ENCODE measurements at regions not wholly inside any gene's neighbourhood (a gene's known extent, or its start where the extent isn't known, plus 50 kb on each side); places are given as distances from the start of the nearest gene placed in this dataset.

DNA sequence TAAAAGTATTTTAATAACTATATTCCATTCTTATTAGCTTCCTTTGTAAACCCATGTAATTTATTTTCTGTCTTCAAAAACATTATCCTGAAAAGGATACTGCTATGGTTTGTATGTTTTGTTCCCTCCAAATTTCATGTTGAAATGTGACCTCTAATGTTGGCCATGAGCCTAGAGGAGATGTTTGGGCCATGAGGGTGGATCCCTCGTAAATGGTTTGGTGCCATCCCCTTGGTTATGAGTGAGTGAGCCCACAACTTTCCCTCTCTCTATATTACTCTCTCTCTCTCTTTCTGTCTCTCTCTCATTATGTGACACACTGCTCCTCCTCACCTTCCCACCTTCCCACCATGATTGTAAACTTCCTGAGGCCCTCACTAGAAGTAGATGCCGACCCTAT, 357.7 kb downstream of the MFSD1 start:
- no peak for TF ChIP-seq OSR1 (CRISPR knock-in tag; IDR thresholded peaks at IDR 0.05)
- no peak for TF ChIP-seq CSRNP3 (CRISPR knock-in tag; IDR thresholded peaks at IDR 0.05)
- TF ChIP-seq BACH2 (CRISPR knock-in tag; IDR thresholded peaks at IDR 0.05; ENCODE audit: borderline replicate concordance), result no peak
- TF ChIP-seq CSDC2 (CRISPR knock-in tag; IDR thresholded peaks at IDR 0.05), result no peak
- no peak for TF ChIP-seq TSHZ2 (CRISPR knock-in tag; IDR thresholded peaks at IDR 0.05)
- no peak for TF ChIP-seq PPARA (CRISPR knock-in tag; IDR thresholded peaks at IDR 0.05; ENCODE audit: borderline replicate concordance)
- no peak for TF ChIP-seq SNAI2 (CRISPR knock-in tag; IDR thresholded peaks at IDR 0.05)
- no peak for TF ChIP-seq ZNF70 (CRISPR knock-in tag; IDR thresholded peaks at IDR 0.05)
- no peak for TF ChIP-seq PATZ1 (CRISPR knock-in tag; IDR thresholded peaks at IDR 0.05; ENCODE audit: borderline replicate concordance)
- no peak for ATAC-seq

GRCh38 chr3:159163656-159164055, 361.8 kb downstream of the MFSD1 start:
- no peak for ATAC-seq

GRCh38 chr3:159165961-159166360, 364.1 kb downstream of the MFSD1 start:
- ATAC-seq, result no peak; the same call in 2 of the 3 replicates
- TF ChIP-seq ZNF565 (CRISPR knock-in tag; conservative IDR thresholded peaks at IDR 0.05; ENCODE audit: low read depth) (no peak), CSDC2 (CRISPR knock-in tag; IDR thresholded peaks at IDR 0.05) (no peak), ISL1 (CRISPR knock-in tag; IDR thresholded peaks at IDR 0.05) (no peak), PATZ1 (CRISPR knock-in tag; IDR thresholded peaks at IDR 0.05; ENCODE audit: borderline replicate concordance) (no peak), ZNF70 (CRISPR knock-in tag; IDR thresholded peaks at IDR 0.05) (no peak), TSHZ2 (CRISPR knock-in tag; IDR thresholded peaks at IDR 0.05) (no peak), OSR1 (CRISPR knock-in tag; IDR thresholded peaks at IDR 0.05) (no peak), TOX (CRISPR knock-in tag; IDR thresholded peaks at IDR 0.05; ENCODE audit: borderline replicate concordance) (no peak), BACH2 (CRISPR knock-in tag; IDR thresholded peaks at IDR 0.05; ENCODE audit: borderline replicate concordance) (no peak), CREB5 (CRISPR knock-in tag; IDR thresholded peaks at IDR 0.05; ENCODE audit: low read depth) (no peak)

More at GRCh38 chr3:159163656-159164055, 361.8 kb downstream of the MFSD1 start:
- TF ChIP-seq ZFP30 (CRISPR knock-in tag; IDR thresholded peaks at IDR 0.05), result no peak
- TF ChIP-seq TOX (CRISPR knock-in tag; IDR thresholded peaks at IDR 0.05; ENCODE audit: borderline replicate concordance), result no peak
- TF ChIP-seq OSR1 (CRISPR knock-in tag; IDR thresholded peaks at IDR 0.05), result no peak
- no peak for TF ChIP-seq SNAI2 (CRISPR knock-in tag; IDR thresholded peaks at IDR 0.05)
- TF ChIP-seq CSRNP3 (CRISPR knock-in tag; IDR thresholded peaks at IDR 0.05), result no peak
- no peak for TF ChIP-seq RARB (CRISPR knock-in tag; IDR thresholded peaks at IDR 0.05)
- no peak for TF ChIP-seq GLIS3 (CRISPR knock-in tag; IDR thresholded peaks at IDR 0.05)
- TF ChIP-seq CREB5 (CRISPR knock-in tag; IDR thresholded peaks at IDR 0.05; ENCODE audit: low read depth), result no peak
- TF ChIP-seq TCF4 (CRISPR knock-in tag; IDR thresholded peaks at IDR 0.05; ENCODE audit: borderline replicate concordance), result no peak
- TF ChIP-seq ZNF8 (CRISPR knock-in tag; IDR thresholded peaks at IDR 0.05), result no peak
- TF ChIP-seq CSDC2 (CRISPR knock-in tag; IDR thresholded peaks at IDR 0.05), result no peak
- TF ChIP-seq PPARA (CRISPR knock-in tag; IDR thresholded peaks at IDR 0.05; ENCODE audit: borderline replicate concordance), result no peak
- TF ChIP-seq ESRRG (CRISPR knock-in tag; IDR thresholded peaks at IDR 0.05), result no peak

All from SK-N-SH treated with all-trans-retinoic acid at 6 μM for 48 hours (cell line).